CD14-positive monocyte (primary cell): ENCODE measurements at regions not wholly inside any gene's neighbourhood (a gene's known extent, or its start where the extent isn't known, plus 50 kb on each side); places are given as distances from the start of the nearest gene placed in this dataset.

Experiments
- DNase-seq, 3 donors: peaks; one replicate each; pipeline ENCODE4 v3.0.0-alpha.2; 2011 to 2022
- H2AFZ ChIP-seq: 2 replicates; pipeline ENCODE4 v1.6.0; 2012; ENCODE audit warnings: mild to moderate bottlenecking, low read depth, low read length, inconsistent platforms; ENCODE audit not compliant: insufficient read depth, poor library complexity, severe bottlenecking
- H3K27ac ChIP-seq, 2 donors: 1 replicate in 1 of 2; 2 replicates in 1 of 2; pipeline ENCODE4 v1.5.1; 2012 to 2013; ENCODE audit warnings: low read length in 2 of 2, control low read depth in 1 of 2, inconsistent platforms in 1 of 2, low read depth in 1 of 2, mild to moderate bottlenecking in 1 of 2
- H3K27me3 ChIP-seq, 2 donors: one replicate each; pipeline versions ENCODE4 v1.6.0 to v1.6.1; 2011 to 2013; ENCODE audit warnings: low read length in 2 of 2; ENCODE audit not compliant: control insufficient read depth in 2 of 2, insufficient read depth in 2 of 2
- H3K36me3 ChIP-seq, 2 donors: replicated peaks in 1 of 2; 1 replicate in 1 of 2; 2 replicates in 1 of 2; pipeline versions ENCODE4 v1.5.1 to v1.6.1; 2012 to 2013; ENCODE audit warnings: low read length in 2 of 2, control low read depth in 1 of 2, inconsistent platforms in 1 of 2, mild to moderate bottlenecking in 1 of 2; ENCODE audit not compliant: insufficient read depth in 2 of 2, control insufficient read depth in 1 of 2
- H3K4me1 ChIP-seq, 2 donors: 1 replicate in 1 of 2; 2 replicates in 1 of 2; pipeline versions ENCODE4 v1.5.1 to v1.6.1; 2012 to 2013; ENCODE audit warnings: low read length in 2 of 2, control low read depth in 1 of 2, inconsistent platforms in 1 of 2, mild to moderate bottlenecking in 1 of 2, moderate library complexity in 1 of 2; ENCODE audit not compliant: insufficient read depth in 2 of 2, control insufficient read depth in 1 of 2
- H3K4me2 ChIP-seq: replicated peaks from 2 replicates; pipeline ENCODE3; 2012; ENCODE audit warnings: low read length, moderate library complexity, mild to moderate bottlenecking; ENCODE audit not compliant: poor library complexity, severe bottlenecking; ENCODE audit errors: extremely low read depth
- H3K4me3 ChIP-seq, 3 experiments: fragments of 200-600 bp in 1 of 3; sonication (generic) in 1 of 3; replicated peaks in 1 of 3; 1 replicate in 2 of 3; 2 replicates in 1 of 3; pipeline ENCODE4 v1.5.1; 2011 to 2013; ENCODE audit warnings: low read length in 3 of 3, mild to moderate bottlenecking in 3 of 3, control low read depth in 2 of 3, low read depth in 2 of 3, inconsistent platforms in 1 of 3, moderate library complexity in 1 of 3
- H3K79me2 ChIP-seq: 2 replicates; pipeline ENCODE4 v1.6.0; 2012; ENCODE audit warnings: mild to moderate bottlenecking, control low read depth, inconsistent platforms, low read length, moderate library complexity; ENCODE audit not compliant: insufficient read depth
- H3K9ac ChIP-seq: 2 replicates; pipeline ENCODE4 v1.6.0; 2017; ENCODE audit warnings: low read length, mild to moderate bottlenecking; ENCODE audit not compliant: insufficient read depth, poor library complexity, severe bottlenecking
- H3K9me3 ChIP-seq, 2 donors: replicated peaks in 1 of 2; 1 replicate in 1 of 2; 2 replicates in 1 of 2; pipeline versions ENCODE4 v1.5.1 to v1.6.1; 2012 to 2013; ENCODE audit warnings: low read length in 2 of 2, control low read depth in 1 of 2; ENCODE audit not compliant: control insufficient read depth in 1 of 2, insufficient read depth in 1 of 2
- H4K20me1 ChIP-seq: 2 replicates; pipeline ENCODE4 v1.6.0; 2012; ENCODE audit warnings: mild to moderate bottlenecking, low read length, control low read depth, moderate library complexity; ENCODE audit not compliant: insufficient read depth
- H3K27ac Mint-ChIP-seq, 7 donors: one replicate each; pipeline ENCODE4 v1.8.0; 2020; ENCODE audit warnings: mild to moderate bottlenecking in 7 of 7, mixed read lengths in 7 of 7, moderate library complexity in 6 of 7, inconsistent platforms in 2 of 7
- H3K27me3 Mint-ChIP-seq, 3 donors: one replicate each; pipeline ENCODE4 v1.8.0; 2021 to 2022; ENCODE audit warnings: low read depth in 3 of 3, mild to moderate bottlenecking in 3 of 3, mixed read lengths in 3 of 3, moderate library complexity in 3 of 3, inconsistent platforms in 1 of 3
- H3K36me3 Mint-ChIP-seq, 2 donors: one replicate each; pipeline ENCODE4 v1.8.0; 2020; ENCODE audit warnings: mixed read lengths in 2 of 2, inconsistent platforms in 1 of 2, mild to moderate bottlenecking in 1 of 2
- H3K4me1 Mint-ChIP-seq: one replicate; pipeline ENCODE4 v1.8.0; 2020; ENCODE audit warnings: mild to moderate bottlenecking, mixed read lengths
- H3K4me3 Mint-ChIP-seq, 2 donors: one replicate each; pipeline ENCODE4 v1.8.0; 2020; ENCODE audit warnings: mild to moderate bottlenecking in 2 of 2, mixed read lengths in 2 of 2, moderate library complexity in 1 of 2
- H3K9me3 Mint-ChIP-seq, 7 donors: one replicate each; pipeline ENCODE4 v1.8.0; 2020 to 2022; ENCODE audit warnings: mixed read lengths in 7 of 7, mild to moderate bottlenecking in 6 of 7, moderate library complexity in 6 of 7, inconsistent platforms in 2 of 7
- CTCF ChIP-seq: fragments of 200-600 bp; IDR thresholded peaks from one replicate; pipeline ENCODE4 v1.8.0; 2022; ENCODE audit warnings: antibody characterized with exemption, mild to moderate bottlenecking
- WGBS: methylation state at CpG from one replicate; pipeline ENCODE4 v1.1.5; 2013; ENCODE audit warnings: missing lambda C conversion rate; ENCODE audit not compliant: insufficient coverage; 5-methylcytosine and 5-hydroxymethylcytosine counted together
- intact Hi-C, 2 donors: fragments of 100-400 bp; cut with micrococcal nuclease; formaldehyde crosslinking; loops; one replicate each; pipeline versions ENCODE4 v1.15.0 to v1.15.1; 2023

GRCh38 chr1:219308367-219308766 lies 134.7 kb downstream of the LYPLAL1 start:
- no peaks in the 10 kb centered on the region for H3K36me3 Mint-ChIP-seq
- Histone ChIP-seq H3K79me2 (no peaks in the 10 kb centered on the region), H3K4me2 (no peak overlapping the region), H4K20me1 (no peaks in the 10 kb centered on the region), H3K27me3 (no peaks in the 10 kb centered on the region), H3K4me3 (no peak overlapping the region), H3K4me1 (no peaks in the 10 kb centered on the region), H3K36me3 (no peaks in the 10 kb centered on the region), H2AFZ (no peak overlapping the region), H3K27ac (no peak overlapping the region), H3K9me3 (peaks cover 5 to 8% of the 10 kb centered on the region in 2 donors), H3K9ac (no peak overlapping the region)
- no peak for DNase-seq
- no peak overlapping the region for H3K27ac Mint-ChIP-seq
- TF ChIP-seq CTCF: no peak
- no peak overlapping the region for H3K4me3 Mint-ChIP-seq
- H3K4me1 Mint-ChIP-seq: no peaks in the 10 kb centered on the region
- H3K27me3 Mint-ChIP-seq: no peaks in the 10 kb centered on the region
- 93% methylated on average over 3 of the region's 4 CpGs for whole genome bisulfite sequencing
- H3K9me3 Mint-ChIP-seq: peaks cover 3 to 27% (median 8%) of the 10 kb centered on the region in 7 donors
- intact Hi-C loops: no loop called here

GRCh38 chr1:219304227-219305226 lies 130.8 kb downstream of the LYPLAL1 start:
- Mint-ChIP-seq H3K27ac (no peak overlapping the region), H3K27me3 (no peaks in the 10 kb centered on the region), H3K4me3 (no peak overlapping the region), H3K9me3 (peaks cover 4 to 24% (median 12%) of the 10 kb centered on the region in 7 donors), H3K36me3 (no peaks in the 10 kb centered on the region), H3K4me1 (no peaks in the 10 kb centered on the region)
- Histone ChIP-seq H3K79me2 (no peaks in the 10 kb centered on the region), H3K9me3 (peaks cover 5 to 13% of the 10 kb centered on the region in 2 donors), H3K27me3 (no peaks in the 10 kb centered on the region), H4K20me1 (no peaks in the 10 kb centered on the region), H3K4me2 (no peak overlapping the region), H3K4me1 (no peaks in the 10 kb centered on the region), H3K36me3 (no peaks in the 10 kb centered on the region), H3K4me3 (no peak overlapping the region), H2AFZ (no peak overlapping the region), H3K9ac (no peak overlapping the region), H3K27ac (no peak overlapping the region)
- DNase-seq: no peak
- 70% methylated on average over 4 of the region's 9 CpGs for WGBS
- intact Hi-C loops: no loop called here
- no peak for TF ChIP-seq CTCF
